ENCODE measurements at regions not wholly inside any gene's neighbourhood (a gene's known extent, or its start where the extent isn't known, plus 50 kb on each side); places are given as distances from the start of the nearest gene placed in this dataset.

DNA sequence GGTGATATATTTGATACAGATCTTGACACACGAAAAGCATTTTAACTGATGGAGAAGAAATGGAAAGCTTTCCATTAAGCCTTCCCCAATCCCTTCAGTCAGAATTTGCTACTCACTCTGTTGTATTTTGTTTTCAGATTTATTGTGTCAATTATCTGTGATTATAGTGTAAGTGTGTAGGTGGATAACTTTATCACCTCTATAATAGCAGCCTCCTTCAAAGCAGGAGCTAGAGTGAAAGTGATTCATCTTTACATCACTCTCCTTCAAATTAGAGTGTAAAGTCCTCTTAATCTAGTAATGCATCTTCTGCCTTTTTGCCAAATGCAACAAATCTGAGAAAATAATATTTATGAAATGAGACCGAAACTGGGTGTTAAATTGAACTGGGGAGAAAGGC is 459.7 kb upstream of the ZP4 start:
- Histone ChIP-seq H3K9ac (ENCODE audit: low read length) (no peak overlapping the region), H3K4me2 (ENCODE audit: low read depth, low read length) (no peak overlapping the region), H3K4me3 (ENCODE audit: low read length) (no peak overlapping the region), H3K4me1 (ENCODE audit: low read length) (no peaks in the 10 kb centered on the region), H4K20me1 (ENCODE audit: insufficient read depth, low read length) (no peaks in the 10 kb centered on the region), H3K9me3 (replicated peaks; ENCODE audit: insufficient read depth, low read length) (no peaks in the 10 kb centered on the region), H3K36me3 (replicated peaks; ENCODE audit: insufficient read depth, low read length) (no peaks in the 10 kb centered on the region), H3K27ac (ENCODE audit: low read length) (no peak overlapping the region), H3F3A (ENCODE audit: insufficient read depth, low read length) (no peaks in the 10 kb centered on the region), H3K27me3 (replicated peaks; ENCODE audit: insufficient read depth, low read length) (no peaks in the 10 kb centered on the region; the same call in 1 of the 2 replicates), H3K79me2 (ENCODE audit: low read length) (no peaks in the 10 kb centered on the region), H2AFZ (ENCODE audit: low read length) (no peak overlapping the region), H3K9me2 (replicated peaks; ENCODE audit: insufficient read depth, low read length) (no peaks in the 10 kb centered on the region)
- DNase-seq: no peak
- no peak for TF ChIP-seq EZH2 (optimal IDR thresholded peaks at IDR 0.05; ENCODE audit: low read depth, low read length)
- TF ChIP-seq, protein P1, sequence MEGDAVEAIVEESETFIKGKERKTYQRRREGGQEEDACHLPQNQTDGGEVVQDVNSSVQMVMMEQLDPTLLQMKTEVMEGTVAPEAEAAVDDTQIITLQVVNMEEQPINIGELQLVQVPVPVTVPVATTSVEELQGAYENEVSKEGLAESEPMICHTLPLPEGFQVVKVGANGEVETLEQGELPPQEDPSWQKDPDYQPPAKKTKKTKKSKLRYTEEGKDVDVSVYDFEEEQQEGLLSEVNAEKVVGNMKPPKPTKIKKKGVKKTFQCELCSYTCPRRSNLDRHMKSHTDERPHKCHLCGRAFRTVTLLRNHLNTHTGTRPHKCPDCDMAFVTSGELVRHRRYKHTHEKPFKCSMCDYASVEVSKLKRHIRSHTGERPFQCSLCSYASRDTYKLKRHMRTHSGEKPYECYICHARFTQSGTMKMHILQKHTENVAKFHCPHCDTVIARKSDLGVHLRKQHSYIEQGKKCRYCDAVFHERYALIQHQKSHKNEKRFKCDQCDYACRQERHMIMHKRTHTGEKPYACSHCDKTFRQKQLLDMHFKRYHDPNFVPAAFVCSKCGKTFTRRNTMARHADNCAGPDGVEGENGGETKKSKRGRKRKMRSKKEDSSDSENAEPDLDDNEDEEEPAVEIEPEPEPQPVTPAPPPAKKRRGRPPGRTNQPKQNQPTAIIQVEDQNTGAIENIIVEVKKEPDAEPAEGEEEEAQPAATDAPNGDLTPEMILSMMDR (IDR thresholded peaks at IDR 0.05; ENCODE audit: low read length): no peak
- TF ChIP-seq EZH2phosphoT487 (IDR thresholded peaks at IDR 0.05; ENCODE audit: low read length): no peak

- Histone ChIP-seq H3K27me3 (replicated peaks; ENCODE audit: insufficient read depth, low read length) (no peaks in the 10 kb centered on the region), H3K4me3 (ENCODE audit: low read length) (no peak overlapping the region), H3K9ac (ENCODE audit: low read length) (no peak overlapping the region), H3F3A (ENCODE audit: insufficient read depth, low read length) (no peaks in the 10 kb centered on the region), H3K9me2 (replicated peaks; ENCODE audit: insufficient read depth, low read length) (no peaks in the 10 kb centered on the region), H3K9me3 (replicated peaks; ENCODE audit: insufficient read depth, low read length) (no peaks in the 10 kb centered on the region), H4K20me1 (ENCODE audit: insufficient read depth, low read length) (no peaks in the 10 kb centered on the region), H3K36me3 (replicated peaks; ENCODE audit: insufficient read depth, low read length) (no peaks in the 10 kb centered on the region), H3K27ac (ENCODE audit: low read length) (no peak overlapping the region), H3K4me1 (ENCODE audit: low read length) (no peaks in the 10 kb centered on the region), H3K4me2 (ENCODE audit: low read depth, low read length) (no peak overlapping the region), H2AFZ (ENCODE audit: low read length) (no peak overlapping the region), H3K79me2 (ENCODE audit: low read length) (no peaks in the 10 kb centered on the region)
- TF ChIP-seq, protein P1 (IDR thresholded peaks at IDR 0.05; ENCODE audit: low read length): no peak
- TF ChIP-seq EZH2phosphoT487 (IDR thresholded peaks at IDR 0.05; ENCODE audit: low read length) (no peak), EZH2 (optimal IDR thresholded peaks at IDR 0.05; ENCODE audit: low read depth, low read length) (no peak)
- no peak for DNase-seq
Measured at GRCh38 chr1:238346340-238346739, 455.6 kb upstream of the ZP4 start.

GRCh38 chr1:238345837-238346236 is 455.1 kb upstream of the ZP4 start:
- no peak for DNase-seq
- H3K9ac ChIP-seq (ENCODE audit: low read length): no peak overlapping the region

More at GRCh38 chr1:238345837-238346236, 455.1 kb upstream of the ZP4 start:
- H3K9me2 ChIP-seq (replicated peaks; ENCODE audit: insufficient read depth, low read length): no peaks in the 10 kb centered on the region
- no peaks in the 10 kb centered on the region for H3K36me3 ChIP-seq (replicated peaks; ENCODE audit: insufficient read depth, low read length)
- H3K9me3 ChIP-seq (replicated peaks; ENCODE audit: insufficient read depth, low read length): no peaks in the 10 kb centered on the region
- no peaks in the 10 kb centered on the region for H3F3A ChIP-seq (ENCODE audit: insufficient read depth, low read length)
- TF ChIP-seq, protein P1 (IDR thresholded peaks at IDR 0.05; ENCODE audit: low read length): no peak
- no peak for TF ChIP-seq EZH2 (optimal IDR thresholded peaks at IDR 0.05; ENCODE audit: low read depth, low read length)
- no peak for TF ChIP-seq EZH2phosphoT487 (IDR thresholded peaks at IDR 0.05; ENCODE audit: low read length)
- H3K27ac ChIP-seq (ENCODE audit: low read length): no peak overlapping the region
- H3K27me3 ChIP-seq (replicated peaks; ENCODE audit: insufficient read depth, low read length): no peaks in the 10 kb centered on the region
- H3K4me3 ChIP-seq (ENCODE audit: low read length): no peak overlapping the region
- no peak overlapping the region for H3K4me2 ChIP-seq (ENCODE audit: low read depth, low read length)
- no peak overlapping the region for H2AFZ ChIP-seq (ENCODE audit: low read length)
- no peaks in the 10 kb centered on the region for H3K4me1 ChIP-seq (ENCODE audit: low read length)
- no peaks in the 10 kb centered on the region for H4K20me1 ChIP-seq (ENCODE audit: insufficient read depth, low read length)
- no peaks in the 10 kb centered on the region for H3K79me2 ChIP-seq (ENCODE audit: low read length)

Measured in MM.1S (cell line).